ENCODE measurements at regions not wholly inside any gene's neighbourhood (a gene's known extent, or its start where the extent isn't known, plus 50 kb on each side); places are given as distances from the start of the nearest gene placed in this dataset.

GRCh38 chr14:83470466-83470865 lies 1936.8 kb upstream of the SEL1L start:
- no peaks in the 10 kb centered on the region for H3K9me3 ChIP-seq (ENCODE audit: control insufficient read depth in 2 of 3, insufficient read depth in 1 of 3, low read length in 3 of 3)
- H3K9ac ChIP-seq (ENCODE audit: low read length in 3 of 3): no peak overlapping the region
- intact Hi-C loops (cut with DNase I): no loop called here
- FAIRE-seq (no peak), DNase-seq (peak in 2 of 5 donors; percentile 49 to 83)
- no peak overlapping the region for H3K4me3 ChIP-seq (ENCODE audit: low read length in 3 of 3)
- no peaks in the 10 kb centered on the region for H3K36me3 ChIP-seq (ENCODE audit: control insufficient read depth in 2 of 3, insufficient read depth in 3 of 3, low read length in 3 of 3)
- no peaks in the 10 kb centered on the region for H3K4me1 ChIP-seq (ENCODE audit: control insufficient read depth in 2 of 3, insufficient read depth in 2 of 3, low read depth in 1 of 3, low read length in 3 of 3)
- no peak overlapping the region for H3K27ac ChIP-seq (ENCODE audit: low read depth in 2 of 2, low read length in 2 of 2)
- TF ChIP-seq, protein P1, sequence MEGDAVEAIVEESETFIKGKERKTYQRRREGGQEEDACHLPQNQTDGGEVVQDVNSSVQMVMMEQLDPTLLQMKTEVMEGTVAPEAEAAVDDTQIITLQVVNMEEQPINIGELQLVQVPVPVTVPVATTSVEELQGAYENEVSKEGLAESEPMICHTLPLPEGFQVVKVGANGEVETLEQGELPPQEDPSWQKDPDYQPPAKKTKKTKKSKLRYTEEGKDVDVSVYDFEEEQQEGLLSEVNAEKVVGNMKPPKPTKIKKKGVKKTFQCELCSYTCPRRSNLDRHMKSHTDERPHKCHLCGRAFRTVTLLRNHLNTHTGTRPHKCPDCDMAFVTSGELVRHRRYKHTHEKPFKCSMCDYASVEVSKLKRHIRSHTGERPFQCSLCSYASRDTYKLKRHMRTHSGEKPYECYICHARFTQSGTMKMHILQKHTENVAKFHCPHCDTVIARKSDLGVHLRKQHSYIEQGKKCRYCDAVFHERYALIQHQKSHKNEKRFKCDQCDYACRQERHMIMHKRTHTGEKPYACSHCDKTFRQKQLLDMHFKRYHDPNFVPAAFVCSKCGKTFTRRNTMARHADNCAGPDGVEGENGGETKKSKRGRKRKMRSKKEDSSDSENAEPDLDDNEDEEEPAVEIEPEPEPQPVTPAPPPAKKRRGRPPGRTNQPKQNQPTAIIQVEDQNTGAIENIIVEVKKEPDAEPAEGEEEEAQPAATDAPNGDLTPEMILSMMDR (IDR thresholded peaks at IDR 0.05; ENCODE audit: borderline replicate concordance, extremely low read depth, insufficient read depth): no peak
- no peaks in the 10 kb centered on the region for H3K27me3 ChIP-seq (ENCODE audit: control insufficient read depth, insufficient read depth, low read length)

DNA sequence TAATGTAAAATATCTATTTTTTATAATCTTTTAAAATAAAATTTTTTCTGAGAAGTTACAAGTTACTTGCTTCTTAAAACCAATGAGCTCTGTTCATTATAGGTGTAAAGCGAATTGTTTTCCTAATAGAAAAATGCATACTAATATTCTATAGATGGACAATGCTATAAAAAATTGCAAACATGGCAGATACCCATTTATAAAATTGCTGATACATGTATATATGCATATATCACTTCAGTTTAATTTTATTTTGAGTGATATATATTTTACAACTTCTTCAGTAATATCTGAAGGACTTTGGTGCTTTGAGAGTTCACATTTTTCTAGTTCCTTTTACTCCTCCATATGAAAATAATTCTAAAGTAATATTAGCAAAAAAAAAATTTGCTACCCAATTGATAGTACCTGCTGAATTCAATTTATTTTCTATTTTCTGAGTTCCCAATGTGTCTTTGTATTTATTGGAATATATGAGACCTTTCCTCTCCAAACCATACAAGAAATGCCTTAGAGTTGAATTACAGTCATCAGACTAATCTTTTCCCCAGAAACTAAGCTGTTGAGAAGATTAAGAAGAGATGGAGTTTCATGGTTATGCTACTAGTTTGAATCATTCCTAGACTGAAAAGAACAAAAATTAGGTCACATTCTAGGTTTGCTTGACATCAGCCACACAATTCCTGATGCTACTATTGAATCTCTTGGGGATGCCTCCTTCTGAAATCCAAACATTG lies 1937.5 kb upstream of the SEL1L start:
- H3K4me3 ChIP-seq (ENCODE audit: low read length in 3 of 3): no peak overlapping the region
- FAIRE-seq: no peak
- TF ChIP-seq, protein P1 (IDR thresholded peaks at IDR 0.05; ENCODE audit: borderline replicate concordance, extremely low read depth, insufficient read depth): no peak
- H3K9ac ChIP-seq (ENCODE audit: low read length in 3 of 3): no peak overlapping the region
- H3K9me3 ChIP-seq (ENCODE audit: control insufficient read depth in 2 of 3, insufficient read depth in 1 of 3, low read length in 3 of 3): no peaks in the 10 kb centered on the region
- no peaks in the 10 kb centered on the region for H3K4me1 ChIP-seq (ENCODE audit: control insufficient read depth in 2 of 3, insufficient read depth in 2 of 3, low read depth in 1 of 3, low read length in 3 of 3)
- no peak for DNase-seq
- intact Hi-C loops (cut with DNase I): no loop called here
- H3K27me3 ChIP-seq (ENCODE audit: control insufficient read depth, insufficient read depth, low read length): no peaks in the 10 kb centered on the region
- H3K36me3 ChIP-seq (ENCODE audit: control insufficient read depth in 2 of 3, insufficient read depth in 3 of 3, low read length in 3 of 3): no peaks in the 10 kb centered on the region
- H3K27ac ChIP-seq (ENCODE audit: low read depth in 2 of 2, low read length in 2 of 2): no peak overlapping the region

DNA sequence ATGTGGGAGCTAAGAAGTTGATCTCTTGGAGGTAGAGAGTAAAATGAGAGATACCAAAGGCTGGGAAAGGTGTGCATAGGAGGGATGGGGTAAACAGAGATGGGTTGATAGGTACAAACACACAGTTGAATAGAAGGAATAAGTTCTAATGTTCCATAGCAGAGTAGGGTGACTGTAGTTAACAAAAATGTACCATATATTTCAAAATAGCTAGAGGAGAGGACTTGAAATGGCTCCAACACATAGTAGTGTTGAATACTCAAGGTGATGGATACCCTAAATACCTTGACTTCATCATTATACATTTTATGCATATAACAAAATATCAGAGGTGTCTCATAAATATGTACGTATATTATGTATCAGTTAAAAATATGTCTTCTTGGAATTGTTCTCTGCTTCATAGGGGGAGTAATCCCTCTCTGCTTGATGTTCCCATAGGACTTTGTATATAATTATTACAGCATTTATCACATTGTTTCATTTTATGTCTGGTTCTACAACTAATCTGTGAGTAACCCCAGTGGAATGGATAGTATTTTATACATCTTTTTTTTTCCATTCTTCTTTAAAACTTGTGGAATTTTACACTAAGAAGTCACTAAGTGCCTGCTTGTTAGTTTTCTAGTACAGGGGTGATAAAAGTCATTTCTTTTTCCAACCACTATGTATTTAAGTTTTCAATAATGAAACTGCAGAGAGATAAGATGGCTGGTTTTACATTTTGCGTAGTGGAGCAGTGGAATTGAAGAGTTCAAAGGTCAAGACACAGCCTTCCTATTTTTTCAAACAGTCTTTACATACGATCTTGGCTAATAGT lies 1940.0 kb upstream of the SEL1L start:
- TF ChIP-seq, protein P1 (IDR thresholded peaks at IDR 0.05; ENCODE audit: borderline replicate concordance, extremely low read depth, insufficient read depth): no peak
- H3K27me3 ChIP-seq (ENCODE audit: control insufficient read depth, insufficient read depth, low read length): no peaks in the 10 kb centered on the region
- H3K36me3 ChIP-seq (ENCODE audit: control insufficient read depth in 2 of 3, insufficient read depth in 3 of 3, low read length in 3 of 3): no peaks in the 10 kb centered on the region
- H3K27ac ChIP-seq (ENCODE audit: low read depth in 2 of 2, low read length in 2 of 2): no peak overlapping the region
- intact Hi-C loops (cut with DNase I): no loop called here
- FAIRE-seq: no peak
- no peak overlapping the region for H3K9ac ChIP-seq (ENCODE audit: low read length in 3 of 3)
- H3K4me1 ChIP-seq (ENCODE audit: control insufficient read depth in 2 of 3, insufficient read depth in 2 of 3, low read depth in 1 of 3, low read length in 3 of 3): no peaks in the 10 kb centered on the region
- DNase-seq: peak in 1 of 5 donors; percentile 20
- no peaks in the 10 kb centered on the region for H3K9me3 ChIP-seq (ENCODE audit: control insufficient read depth in 2 of 3, insufficient read depth in 1 of 3, low read length in 3 of 3)
- H3K4me3 ChIP-seq (ENCODE audit: low read length in 3 of 3): no peak overlapping the region

Measured in kidney (tissue), 13 donors.